Neuron (in vitro differentiated cells): ENCODE measurements at regions not wholly inside any gene's neighbourhood (a gene's known extent, or its start where the extent isn't known, plus 50 kb on each side); places are given as distances from the start of the nearest gene placed in this dataset.

Experiments used
- H2AFZ ChIP-seq: one replicate; pipeline ENCODE4 v1.6.1; 2013; ENCODE audit warnings: low read depth, mild to moderate bottlenecking, inconsistent platforms, low read length, moderate library complexity
- H3K27me3 ChIP-seq: one replicate; pipeline ENCODE4 v1.6.1; 2013; ENCODE audit warnings: low read length; ENCODE audit not compliant: insufficient read depth
- H3K36me3 ChIP-seq: one replicate; pipeline ENCODE4 v1.6.1; 2013; ENCODE audit warnings: low read length; ENCODE audit not compliant: insufficient read depth
- H3K4me1 ChIP-seq: one replicate; pipeline ENCODE4 v1.6.1; 2013; ENCODE audit warnings: low read length; ENCODE audit not compliant: insufficient read depth
- H3K4me3 ChIP-seq: 2 replicates; pipeline ENCODE4 v1.5.1; 2013; ENCODE audit warnings: mild to moderate bottlenecking, low read length, moderate library complexity
- H3K9me3 ChIP-seq: one replicate; pipeline ENCODE4 v1.6.1; 2013; ENCODE audit warnings: low read length

GRCh38 chr3:154003649-154004048 lies 117.5 kb upstream of the ARHGEF26 start:
- Histone ChIP-seq H3K9me3 (no peaks in the 10 kb centered on the region), H3K27me3 (no peaks in the 10 kb centered on the region), H3K4me1 (no peaks in the 10 kb centered on the region), H3K36me3 (no peaks in the 10 kb centered on the region), H2AFZ (no peak overlapping the region), H3K4me3 (no peak overlapping the region)

GRCh38 chr3:154011036-154011435 lies 110.2 kb upstream of the ARHGEF26 start:
- H3K27me3 ChIP-seq = no peaks in the 10 kb centered on the region
- no peaks in the 10 kb centered on the region for H3K36me3 ChIP-seq
- no peak overlapping the region for H2AFZ ChIP-seq
- H3K9me3 ChIP-seq = no peaks in the 10 kb centered on the region
- no peak overlapping the region for H3K4me3 ChIP-seq
- no peaks in the 10 kb centered on the region for H3K4me1 ChIP-seq

- Histone ChIP-seq H3K4me3 (no peak overlapping the region), H3K9me3 (no peaks in the 10 kb centered on the region), H3K36me3 (no peaks in the 10 kb centered on the region), H2AFZ (no peak overlapping the region), H3K27me3 (no peaks in the 10 kb centered on the region), H3K4me1 (no peaks in the 10 kb centered on the region)
Observed at GRCh38 chr3:154013736-154014135, 107.5 kb upstream of the ARHGEF26 start.

GRCh38 chr3:154015307-154015706 lies 105.9 kb upstream of the ARHGEF26 start:
- no peaks in the 10 kb centered on the region for H3K4me1 ChIP-seq
- no peak overlapping the region for H2AFZ ChIP-seq
- no peak overlapping the region for H3K4me3 ChIP-seq
- no peaks in the 10 kb centered on the region for H3K36me3 ChIP-seq
- no peaks in the 10 kb centered on the region for H3K9me3 ChIP-seq
- H3K27me3 ChIP-seq = no peaks in the 10 kb centered on the region

GRCh38 chr3:154018100-154018696 lies 103.0 kb upstream of the ARHGEF26 start:
- Histone ChIP-seq H3K36me3 (no peaks in the 10 kb centered on the region), H2AFZ (no peak overlapping the region), H3K4me3 (no peak overlapping the region), H3K9me3 (no peaks in the 10 kb centered on the region), H3K27me3 (no peaks in the 10 kb centered on the region), H3K4me1 (no peaks in the 10 kb centered on the region)

- Histone ChIP-seq H2AFZ (no peak overlapping the region), H3K27me3 (no peaks in the 10 kb centered on the region), H3K4me1 (no peaks in the 10 kb centered on the region), H3K4me3 (no peak overlapping the region), H3K36me3 (no peaks in the 10 kb centered on the region), H3K9me3 (no peaks in the 10 kb centered on the region)
Observed at GRCh38 chr3:154022606-154023005, 98.6 kb upstream of the ARHGEF26 start.

GRCh38 chr3:154023148-154023547 lies 98.0 kb upstream of the ARHGEF26 start:
- H3K4me3 ChIP-seq = no peak overlapping the region
- no peaks in the 10 kb centered on the region for H3K27me3 ChIP-seq
- H3K4me1 ChIP-seq = no peaks in the 10 kb centered on the region
- no peaks in the 10 kb centered on the region for H3K9me3 ChIP-seq
- H2AFZ ChIP-seq = no peak overlapping the region
- H3K36me3 ChIP-seq = no peaks in the 10 kb centered on the region

GRCh38 chr3:154025007-154025406 lies 96.2 kb upstream of the ARHGEF26 start:
- no peaks in the 10 kb centered on the region for H3K27me3 ChIP-seq
- no peak overlapping the region for H3K4me3 ChIP-seq
- no peaks in the 10 kb centered on the region for H3K4me1 ChIP-seq
- no peaks in the 10 kb centered on the region for H3K36me3 ChIP-seq
- no peak overlapping the region for H2AFZ ChIP-seq
- no peaks in the 10 kb centered on the region for H3K9me3 ChIP-seq

GRCh38 chr3:154029926-154030325 lies 91.3 kb upstream of the ARHGEF26 start:
- H3K9me3 ChIP-seq = no peaks in the 10 kb centered on the region

GRCh38 chr3:154034797-154035330 lies 86.3 kb upstream of the ARHGEF26 start:
- no peak overlapping the region for H2AFZ ChIP-seq
- peaks cover 3% of the 10 kb centered on the region for H3K4me1 ChIP-seq
- H3K9me3 ChIP-seq = no peaks in the 10 kb centered on the region
- no peak overlapping the region for H3K4me3 ChIP-seq
- H3K27me3 ChIP-seq = no peaks in the 10 kb centered on the region
- H3K36me3 ChIP-seq = no peaks in the 10 kb centered on the region

More at GRCh38 chr3:154029926-154030325, 91.3 kb upstream of the ARHGEF26 start:
- Histone ChIP-seq H3K4me3 (no peak overlapping the region), H3K36me3 (no peaks in the 10 kb centered on the region), H3K4me1 (peaks cover 3% of the 10 kb centered on the region), H3K27me3 (no peaks in the 10 kb centered on the region), H2AFZ (no peak overlapping the region)

GRCh38 chr3:154040283-154040682 lies 80.9 kb upstream of the ARHGEF26 start:
- no peaks in the 10 kb centered on the region for H3K36me3 ChIP-seq
- no peak overlapping the region for H3K4me3 ChIP-seq
- H3K4me1 ChIP-seq = no peaks in the 10 kb centered on the region
- H3K9me3 ChIP-seq = no peaks in the 10 kb centered on the region
- H2AFZ ChIP-seq = no peak overlapping the region
- no peaks in the 10 kb centered on the region for H3K27me3 ChIP-seq

- Histone ChIP-seq H3K27me3 (no peaks in the 10 kb centered on the region), H3K4me3 (no peak overlapping the region), H2AFZ (no peak overlapping the region), H3K4me1 (no peaks in the 10 kb centered on the region), H3K36me3 (no peaks in the 10 kb centered on the region), H3K9me3 (no peaks in the 10 kb centered on the region)
Observed at GRCh38 chr3:154044671-154045070, 76.5 kb upstream of the ARHGEF26 start.

- Histone ChIP-seq H3K4me3 (no peak overlapping the region), H3K27me3 (no peaks in the 10 kb centered on the region), H3K4me1 (no peaks in the 10 kb centered on the region), H3K36me3 (no peaks in the 10 kb centered on the region), H3K9me3 (no peaks in the 10 kb centered on the region), H2AFZ (no peak overlapping the region)
Observed at GRCh38 chr3:154050216-154050615, 71.0 kb upstream of the ARHGEF26 start.

- no peaks in the 10 kb centered on the region for H3K4me1 ChIP-seq
- H3K36me3 ChIP-seq = no peaks in the 10 kb centered on the region
- no peak overlapping the region for H3K4me3 ChIP-seq
- H3K27me3 ChIP-seq = no peaks in the 10 kb centered on the region
- no peaks in the 10 kb centered on the region for H3K9me3 ChIP-seq
- H2AFZ ChIP-seq = no peak overlapping the region
Observed at GRCh38 chr3:154050766-154051165, 70.4 kb upstream of the ARHGEF26 start.
